K562 (cell line): ENCODE measurements at regions not wholly inside any gene's neighbourhood (a gene's known extent, or its start where the extent isn't known, plus 50 kb on each side); places are given as distances from the start of the nearest gene placed in this dataset.

Experiments
- RBM25 ChIP-seq: fragments of 200-400 bp; formaldehyde crosslinking; IDR thresholded peaks from 2 replicates; pipeline ENCODE4 v1.6.1; 2018; ENCODE audit warnings: low read length, low read depth, moderate library complexity; ENCODE audit not compliant: severe bottlenecking
- ZBTB40 ChIP-seq, 2 experiments: fragments of 450-650 bp in 1 of 2; sonication (generic) in 1 of 2; formaldehyde crosslinking in 1 of 2; IDR thresholded peaks; 2 replicates each; pipeline versions ENCODE4 v1.7.1 to v1.9.0; 2016 to 2022; ENCODE audit warnings: inconsistent platforms in 1 of 2, mild to moderate bottlenecking in 1 of 2, missing genetic modification reagents in 1 of 2
- ZNF511 ChIP-seq: sonication (generic); formaldehyde crosslinking; IDR thresholded peaks from 2 replicates; pipeline ENCODE4 v1.8.0; 2022; ENCODE audit warnings: mild to moderate bottlenecking, missing genetic modification reagents

- TF ChIP-seq ZBTB40 (IDR thresholded peaks at IDR 0.05) (no peak), ZBTB40 (CRISPR knock-in tag; IDR thresholded peaks at IDR 0.05) (no peak), RBM25 (no peak), ZNF511 (CRISPR knock-in tag) (no peak)
Measured at GRCh38 chr5:73996151-73996755, 370.3 kb downstream of the ARHGEF28 start (continued).
